Activated CD4-positive, CD25-positive, alpha-beta regulatory T cell treated with anti-CD3 and anti-CD28 coated beads, Interleukin-2, amount 50 U/mL, for 24 hours (primary cell): ENCODE measurements at regions not wholly inside any gene's neighbourhood (a gene's known extent, or its start where the extent isn't known, plus 50 kb on each side); places are given as distances from the start of the nearest gene placed in this dataset.
A peak's percentile ranks its signal among the peaks of the same experiment; 100 is the strongest.
"Not testable (repeated sequence)": the region's sequence is repeated elsewhere in the genome, so short reads cannot be mapped to it uniquely, and the experiment has no call there.

ENCODE experiments used
- ATAC-seq, 2 donors: fragments of 150-1000 bp; cut with Tn5 transposase; one replicate each; pipeline ENCODE4 v1.10.0; 2021; ENCODE audit warnings: mild to moderate bottlenecking in 1 of 2, moderate library complexity in 1 of 2

- not testable (repeated sequence) for ATAC-seq
These were observed 180.4 kb upstream of the KLF3 start for GRCh38 chr4:38483628-38484027.

DNA sequence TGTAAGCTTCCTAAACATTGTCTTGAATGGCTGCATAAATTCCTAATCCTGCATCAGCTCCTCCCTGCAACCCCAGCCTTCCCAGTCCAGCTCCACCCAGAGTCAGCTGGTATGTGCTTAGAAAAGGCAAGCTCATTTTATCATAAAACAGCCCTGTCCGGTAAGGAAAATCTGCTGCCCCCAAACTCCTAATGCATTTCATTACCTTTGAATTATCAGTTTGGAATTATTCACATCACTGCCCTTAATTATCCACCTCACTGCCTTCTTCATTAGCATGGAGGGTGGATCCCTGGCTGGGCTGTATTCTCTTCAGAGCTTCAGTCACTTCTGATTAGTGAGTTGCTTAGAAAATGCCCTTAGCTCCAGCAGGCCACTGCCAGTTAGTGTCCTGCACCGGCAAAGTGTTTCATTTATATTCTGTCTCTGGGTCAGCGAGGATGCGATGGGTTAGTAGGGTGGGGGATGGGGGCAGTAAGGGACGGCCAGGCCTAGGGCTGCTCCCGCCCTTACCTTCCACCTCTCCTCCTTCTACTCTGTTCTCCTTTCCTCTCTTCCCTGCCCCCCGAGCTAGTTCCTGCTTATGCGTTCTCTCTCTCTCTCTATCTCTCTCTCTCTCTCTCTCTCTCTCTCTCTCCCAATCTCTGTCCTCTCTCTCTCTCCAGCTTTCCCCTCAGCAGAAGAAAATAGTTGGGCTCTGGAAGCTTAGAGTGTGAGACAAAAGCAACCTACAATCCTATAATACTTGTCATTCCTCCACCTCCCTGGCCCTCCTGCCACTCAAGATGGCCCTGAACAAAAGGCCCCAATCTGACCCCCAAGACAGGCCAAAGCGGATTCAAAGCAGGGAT, 174.8 kb upstream of the KLF3 start:
- no peak for ATAC-seq

DNA sequence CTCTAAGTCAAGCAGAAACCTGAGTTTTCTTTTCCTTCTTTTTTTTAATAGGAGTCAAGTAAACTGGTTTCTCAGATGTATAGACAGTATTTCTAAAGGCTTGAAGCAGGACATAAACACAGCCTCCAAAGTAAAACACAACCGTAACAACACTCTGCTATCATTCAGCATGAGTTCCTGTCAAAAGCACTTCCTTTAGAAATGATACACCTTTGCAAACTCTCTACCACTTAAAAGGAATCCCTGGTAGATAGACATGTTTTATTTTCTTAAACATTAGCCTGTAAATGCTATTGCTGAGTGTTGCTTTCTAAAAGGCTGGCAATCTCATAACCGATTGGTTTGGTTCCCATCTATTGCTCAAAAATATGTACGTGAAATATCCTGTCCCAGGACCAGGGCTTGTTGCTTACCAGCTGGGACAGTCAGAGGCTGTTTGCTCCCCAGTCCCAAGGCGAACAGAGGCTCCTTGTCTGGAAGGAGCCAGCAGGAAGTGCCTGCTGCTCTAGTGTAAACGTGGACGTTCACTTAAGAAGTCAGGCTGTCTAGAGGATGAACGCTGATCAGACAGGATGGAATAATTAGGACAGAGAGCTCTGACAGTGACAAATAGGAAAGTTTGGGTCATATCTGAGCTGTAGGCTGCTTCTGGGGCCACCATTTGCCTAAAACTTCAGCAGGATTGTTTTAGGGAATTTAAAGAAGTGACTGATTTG, 173.9 kb upstream of the KLF3 start:
- ATAC-seq, result peak; percentile 76 to 83

GRCh38 chr4:38490753-38491446, 173.1 kb upstream of the KLF3 start:
- no peak for ATAC-seq

GRCh38 chr4:38491854-38492478, 172.0 kb upstream of the KLF3 start:
- ATAC-seq, result no peak

DNA sequence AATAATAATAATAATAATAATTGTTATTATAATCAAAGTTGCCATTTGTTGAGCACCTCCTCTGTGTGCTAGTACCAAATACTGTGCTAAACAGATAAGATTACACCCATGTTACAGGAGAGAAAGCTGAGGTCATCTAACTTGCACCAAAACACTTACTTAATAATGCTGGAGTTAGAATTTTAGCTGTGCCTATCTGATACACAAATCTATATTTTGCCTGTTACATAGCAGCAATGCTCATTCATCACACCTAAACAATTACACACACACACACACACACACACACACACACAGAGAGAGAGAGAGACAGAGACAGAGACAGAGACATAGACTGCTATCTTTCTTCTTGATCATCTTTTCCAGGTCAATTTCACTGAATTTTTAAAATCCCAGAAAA, 170.9 kb upstream of the KLF3 start:
- no peak for ATAC-seq

- no peak for ATAC-seq
These were observed 168.6 kb upstream of the KLF3 start for GRCh38 chr4:38495446-38495845.

DNA sequence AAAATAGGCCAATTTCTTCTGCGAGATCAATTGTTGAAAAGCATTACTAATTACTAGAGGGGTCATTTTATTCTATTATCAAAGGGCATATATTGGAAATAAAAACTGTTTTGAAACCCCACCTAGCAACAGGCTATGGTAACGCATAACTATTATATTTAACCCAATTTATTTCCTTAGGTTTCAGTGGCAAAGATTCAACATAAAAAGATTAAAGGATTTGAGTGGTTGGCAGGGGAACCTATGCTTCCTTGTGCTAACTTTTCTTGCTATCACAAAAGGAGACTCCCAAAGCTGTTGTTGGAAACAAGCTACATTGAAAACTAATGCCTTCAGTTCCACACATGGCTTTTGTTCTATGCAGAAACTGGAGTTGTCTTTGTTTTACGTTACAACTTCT, 166.9 kb upstream of the KLF3 start:
- ATAC-seq, result no peak

DNA sequence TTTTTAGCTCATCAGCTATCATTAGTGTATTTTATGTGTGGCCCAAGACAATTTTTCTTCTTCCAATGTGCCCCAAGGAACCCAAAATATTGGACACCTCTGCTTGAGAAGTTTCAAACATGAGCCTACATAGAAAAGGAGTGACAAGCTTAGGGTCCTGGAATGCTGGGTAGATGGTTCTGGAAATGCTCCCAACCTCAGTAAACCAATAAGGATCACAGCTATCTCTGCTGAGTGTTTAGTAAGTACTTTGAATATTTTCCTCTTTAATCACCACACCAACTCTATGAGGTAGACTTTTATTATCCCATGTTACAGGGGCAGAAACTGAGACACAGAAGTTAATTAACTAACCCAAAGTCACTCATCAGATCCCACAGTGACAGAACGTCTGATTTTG, 164.9 kb upstream of the KLF3 start:
- ATAC-seq, result no peak

DNA sequence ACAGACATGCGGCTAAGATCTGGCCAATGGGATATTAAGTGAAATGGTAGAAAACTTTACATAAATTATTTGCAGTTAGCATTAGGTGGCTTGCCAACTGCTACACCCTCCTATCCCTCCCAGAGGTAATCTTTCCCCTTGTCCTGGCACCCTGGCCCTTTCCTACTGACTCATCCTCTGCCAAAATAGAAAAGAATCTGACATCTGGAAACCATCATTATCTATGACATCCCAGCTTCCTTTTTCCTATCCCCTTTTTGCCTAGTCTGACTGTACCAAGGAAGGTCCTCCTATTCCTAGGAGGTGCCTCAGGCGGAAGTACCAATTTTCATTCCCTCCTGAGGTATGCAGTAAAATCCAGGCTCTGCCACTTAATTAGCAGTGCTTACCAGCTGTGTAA, 163.6 kb upstream of the KLF3 start:
- ATAC-seq, result no peak

GRCh38 chr4:38501698-38502097, 162.3 kb upstream of the KLF3 start:
- ATAC-seq, result no peak

- ATAC-seq, result peak; percentile 36 to 44
These were observed 160.2 kb upstream of the KLF3 start for GRCh38 chr4:38503689-38504395.

- peak in 1 of 2 donors; percentile 33 for ATAC-seq
These were observed 159.6 kb upstream of the KLF3 start for GRCh38 chr4:38504396-38504715.

DNA sequence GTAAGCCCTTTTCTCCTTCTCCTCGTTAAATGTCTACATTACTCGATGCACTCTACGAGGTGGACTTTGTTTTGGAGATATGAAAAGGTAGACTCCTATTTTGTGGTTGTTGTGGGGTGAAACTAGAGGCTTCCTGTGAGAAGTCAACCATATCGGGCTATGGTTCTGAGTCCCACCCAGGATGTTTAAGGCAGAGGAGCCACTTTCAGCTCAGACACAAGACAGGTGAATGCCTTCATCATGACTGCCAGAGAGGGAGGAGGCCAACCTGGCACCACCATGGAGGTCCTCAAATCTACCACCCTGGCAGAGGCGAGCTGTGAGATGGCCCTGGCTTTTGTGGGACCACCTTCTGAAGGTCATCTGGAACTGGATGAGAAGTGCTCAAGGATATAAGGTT, 154.4 kb upstream of the KLF3 start:
- ATAC-seq, result peak; percentile 53 to 57

- no peak for ATAC-seq
These were observed 153.8 kb upstream of the KLF3 start for GRCh38 chr4:38510201-38510600.

- no peak for ATAC-seq
These were observed 152.3 kb upstream of the KLF3 start for GRCh38 chr4:38511702-38512101.

- no peak for ATAC-seq
These were observed 151.2 kb upstream of the KLF3 start for GRCh38 chr4:38512840-38513239.

GRCh38 chr4:38514465-38515146, 149.4 kb upstream of the KLF3 start:
- peak; percentile 87 to 92 for ATAC-seq

DNA sequence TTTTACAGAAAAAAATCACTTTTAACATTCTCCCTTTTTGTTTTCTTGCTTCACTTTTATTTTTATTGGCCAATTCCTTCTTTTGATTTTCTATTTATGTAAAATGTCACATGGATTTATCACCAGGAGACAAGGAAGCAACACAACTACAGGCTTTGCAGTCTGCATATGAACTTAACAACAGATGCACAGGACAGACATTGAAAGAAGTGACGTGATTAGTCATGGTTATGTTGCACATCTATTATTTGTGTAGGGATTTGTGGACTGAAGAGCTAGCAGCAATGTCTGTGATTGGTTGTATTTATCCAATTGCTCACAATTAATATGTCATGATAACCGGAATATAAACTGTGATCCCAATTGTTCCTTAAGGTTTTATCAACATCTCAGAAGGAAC, 147.8 kb upstream of the KLF3 start:
- ATAC-seq, result no peak

DNA sequence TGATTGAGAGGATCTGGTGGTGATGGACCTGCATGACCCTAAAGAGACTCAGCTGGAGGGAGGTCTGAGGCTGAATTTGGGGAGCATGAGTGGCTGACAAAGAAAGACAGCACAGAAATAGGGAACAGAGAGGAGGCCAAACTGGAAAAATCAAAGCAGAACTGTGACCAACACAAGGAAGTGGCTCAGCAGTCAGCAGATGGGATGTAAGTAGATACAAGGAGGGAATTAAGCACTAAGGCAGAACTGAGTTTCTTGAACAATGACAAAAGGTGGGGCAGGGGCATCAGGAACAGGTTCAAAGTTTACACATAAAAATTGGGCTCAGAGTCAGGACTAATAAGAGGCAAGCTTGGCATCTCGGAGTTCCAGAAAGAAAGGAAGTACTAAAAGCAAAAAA, 144.3 kb upstream of the KLF3 start:
- ATAC-seq, result no peak

DNA sequence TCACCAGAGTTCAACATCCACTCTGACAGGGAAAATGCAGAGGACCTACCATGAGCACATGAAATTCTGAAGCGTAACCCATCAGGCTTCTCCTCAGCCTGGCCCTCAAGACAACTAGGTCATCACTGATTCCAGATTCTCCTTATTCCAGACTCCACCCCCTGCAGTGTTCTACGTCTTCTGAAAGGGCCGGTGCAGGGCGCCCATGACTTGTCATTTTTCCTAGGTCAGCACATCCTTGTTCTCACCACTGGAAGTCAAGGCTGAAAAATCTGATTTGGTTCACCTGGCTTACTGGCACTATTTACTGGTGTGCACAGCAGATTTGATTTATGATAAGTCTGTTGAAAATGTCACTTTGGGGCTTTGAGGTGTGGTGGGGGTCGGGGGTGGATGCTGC, 140.9 kb upstream of the KLF3 start:
- no peak for ATAC-seq
